Endothelial cell (in vitro differentiated cells): ENCODE measurements at regions not wholly inside any gene's neighbourhood (a gene's known extent, or its start where the extent isn't known, plus 50 kb on each side); places are given as distances from the start of the nearest gene placed in this dataset.

Experiments
- DNase-seq: peaks from one replicate; pipeline ENCODE4 v3.0.0; 2021; ENCODE audit warnings: low spot score
- H3K27ac Mint-ChIP-seq: one replicate; pipeline ENCODE4 v1.8.0; 2021; ENCODE audit warnings: mixed read lengths, inconsistent platforms; ENCODE audit not compliant: unreplicated experiment
- H3K27me3 Mint-ChIP-seq: one replicate; pipeline ENCODE4 v1.8.0; 2021; ENCODE audit warnings: mild to moderate bottlenecking, moderate library complexity, mixed read lengths, inconsistent platforms; ENCODE audit not compliant: unreplicated experiment
- H3K36me3 Mint-ChIP-seq: one replicate; pipeline ENCODE4 v1.8.0; 2021; ENCODE audit warnings: mild to moderate bottlenecking, low read depth, mixed read lengths, inconsistent platforms; ENCODE audit not compliant: unreplicated experiment
- H3K4me1 Mint-ChIP-seq: one replicate; pipeline ENCODE4 v1.8.0; 2021; ENCODE audit warnings: mild to moderate bottlenecking, mixed read lengths, inconsistent platforms; ENCODE audit not compliant: unreplicated experiment
- H3K4me3 Mint-ChIP-seq: one replicate; pipeline ENCODE4 v1.8.0; 2021; ENCODE audit warnings: mild to moderate bottlenecking, mixed read lengths, inconsistent platforms; ENCODE audit not compliant: unreplicated experiment
- H3K9me3 Mint-ChIP-seq: one replicate; pipeline ENCODE4 v1.8.0; 2021; ENCODE audit warnings: mixed read lengths, inconsistent platforms; ENCODE audit not compliant: unreplicated experiment
- CTCF ChIP-seq: fragments of 200-600 bp; sonication (generic); IDR thresholded peaks from one replicate; pipeline ENCODE4 v1.5.0; 2021; ENCODE audit warnings: antibody characterized with exemption; ENCODE audit not compliant: unreplicated experiment

GRCh38 chr5:158390577-158390976 lies 531.6 kb upstream of the CLINT1 start:
- TF ChIP-seq CTCF: no peak
- H3K4me3 Mint-ChIP-seq: no peak overlapping the region
- peaks cover 3% of the 10 kb centered on the region for H3K27me3 Mint-ChIP-seq
- no peak overlapping the region for H3K27ac Mint-ChIP-seq
- H3K4me1 Mint-ChIP-seq: peaks cover 2% of the 10 kb centered on the region
- H3K9me3 Mint-ChIP-seq: no peaks in the 10 kb centered on the region
- H3K36me3 Mint-ChIP-seq: no peaks in the 10 kb centered on the region
- DNase-seq: no peak

- peaks cover 2% of the 10 kb centered on the region for H3K4me1 Mint-ChIP-seq
- H3K4me3 Mint-ChIP-seq: no peak overlapping the region
- DNase-seq: no peak
- peaks cover 2% of the 10 kb centered on the region for H3K27me3 Mint-ChIP-seq
- H3K36me3 Mint-ChIP-seq: no peaks in the 10 kb centered on the region
- TF ChIP-seq CTCF: no peak
- no peak overlapping the region for H3K27ac Mint-ChIP-seq
- H3K9me3 Mint-ChIP-seq: no peaks in the 10 kb centered on the region
Observed at GRCh38 chr5:158389786-158390185, 530.8 kb upstream of the CLINT1 start.

- H3K9me3 Mint-ChIP-seq: no peaks in the 10 kb centered on the region
- no peak overlapping the region for H3K27ac Mint-ChIP-seq
- no peaks in the 10 kb centered on the region for H3K36me3 Mint-ChIP-seq
- no peak overlapping the region for H3K4me3 Mint-ChIP-seq
- DNase-seq: no peak
- H3K27me3 Mint-ChIP-seq: peaks cover 2% of the 10 kb centered on the region
- TF ChIP-seq CTCF: no peak
- no peaks in the 10 kb centered on the region for H3K4me1 Mint-ChIP-seq
Observed at GRCh38 chr5:158388021-158388420, 529.1 kb upstream of the CLINT1 start.

DNA sequence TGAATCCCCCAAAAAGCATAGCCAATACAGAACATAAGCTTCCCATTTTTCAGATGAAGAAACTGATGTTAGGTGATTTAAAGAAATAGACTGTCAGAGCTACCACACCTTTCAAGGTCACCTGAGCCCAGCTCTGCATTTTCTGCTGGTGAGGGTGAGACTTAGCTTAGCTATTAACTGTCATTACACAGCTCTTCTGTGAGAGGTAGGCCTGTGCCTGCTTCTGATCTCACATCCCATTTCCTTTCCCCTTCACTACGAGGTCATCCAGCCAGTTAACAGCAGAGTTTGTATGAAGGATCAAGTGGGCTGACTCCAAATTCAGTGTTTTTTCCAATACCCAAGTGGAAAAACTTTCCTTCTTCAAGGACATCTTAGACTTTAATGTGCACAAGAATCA lies 528.6 kb upstream of the CLINT1 start:
- H3K4me1 Mint-ChIP-seq: no peaks in the 10 kb centered on the region
- H3K27ac Mint-ChIP-seq: no peak overlapping the region
- no peak overlapping the region for H3K4me3 Mint-ChIP-seq
- DNase-seq: no peak
- no peaks in the 10 kb centered on the region for H3K36me3 Mint-ChIP-seq
- no peak for TF ChIP-seq CTCF
- H3K9me3 Mint-ChIP-seq: no peaks in the 10 kb centered on the region
- peaks cover 2% of the 10 kb centered on the region for H3K27me3 Mint-ChIP-seq

- H3K27me3 Mint-ChIP-seq: peaks cover 2% of the 10 kb centered on the region
- H3K36me3 Mint-ChIP-seq: no peaks in the 10 kb centered on the region
- H3K4me3 Mint-ChIP-seq: no peak overlapping the region
- DNase-seq: no peak
- TF ChIP-seq CTCF: no peak
- no peaks in the 10 kb centered on the region for H3K4me1 Mint-ChIP-seq
- no peak overlapping the region for H3K27ac Mint-ChIP-seq
- H3K9me3 Mint-ChIP-seq: no peaks in the 10 kb centered on the region
Observed at GRCh38 chr5:158385982-158386381, 527.0 kb upstream of the CLINT1 start.
